Activated CD4-positive, alpha-beta T cell treated with anti-CD3 and anti-CD28 coated beads, Interleukin-2, amount 10 ng/mL, durations not matched to agents 7 days and 5 days (primary cell): ENCODE measurements at regions not wholly inside any gene's neighbourhood (a gene's known extent, or its start where the extent isn't known, plus 50 kb on each side); places are given as distances from the start of the nearest gene placed in this dataset.

Experiments used
- CTCF ChIA-PET: fragments of 350-600 bp; sonication (Branson Sonifier 250); formaldehyde crosslinking; loops from one replicate; lab custom pipeline; 2021; ENCODE audit warnings: antibody characterized with exemption; lab: Charles Lee
- POLR2A ChIA-PET: fragments of 350-600 bp; sonication (Branson Sonifier 250); formaldehyde crosslinking; loops from one replicate; lab custom pipeline; 2021; ENCODE audit warnings: antibody characterized with exemption; lab: Charles Lee
- DNase-seq: peaks from one replicate; pipeline ENCODE4 v3.0.0-alpha.2; 2020
- H3K27ac Mint-ChIP-seq: one replicate; pipeline ENCODE4 v1.8.0; 2021; ENCODE audit warnings: mild to moderate bottlenecking, moderate library complexity, mixed read lengths
- H3K27me3 Mint-ChIP-seq: one replicate; pipeline ENCODE4 v1.8.0; 2021; ENCODE audit warnings: mixed read lengths
- H3K36me3 Mint-ChIP-seq: one replicate; pipeline ENCODE4 v1.8.0; 2021; ENCODE audit warnings: low read depth, mixed read lengths
- H3K4me1 Mint-ChIP-seq: one replicate; pipeline ENCODE4 v1.8.0; 2021; ENCODE audit warnings: mixed read lengths
- H3K4me3 Mint-ChIP-seq: one replicate; pipeline ENCODE4 v1.8.0; 2021; ENCODE audit warnings: mild to moderate bottlenecking, moderate library complexity, mixed read lengths
- H3K9me3 Mint-ChIP-seq: one replicate; pipeline ENCODE4 v1.8.0; 2021; ENCODE audit warnings: mixed read lengths

DNA sequence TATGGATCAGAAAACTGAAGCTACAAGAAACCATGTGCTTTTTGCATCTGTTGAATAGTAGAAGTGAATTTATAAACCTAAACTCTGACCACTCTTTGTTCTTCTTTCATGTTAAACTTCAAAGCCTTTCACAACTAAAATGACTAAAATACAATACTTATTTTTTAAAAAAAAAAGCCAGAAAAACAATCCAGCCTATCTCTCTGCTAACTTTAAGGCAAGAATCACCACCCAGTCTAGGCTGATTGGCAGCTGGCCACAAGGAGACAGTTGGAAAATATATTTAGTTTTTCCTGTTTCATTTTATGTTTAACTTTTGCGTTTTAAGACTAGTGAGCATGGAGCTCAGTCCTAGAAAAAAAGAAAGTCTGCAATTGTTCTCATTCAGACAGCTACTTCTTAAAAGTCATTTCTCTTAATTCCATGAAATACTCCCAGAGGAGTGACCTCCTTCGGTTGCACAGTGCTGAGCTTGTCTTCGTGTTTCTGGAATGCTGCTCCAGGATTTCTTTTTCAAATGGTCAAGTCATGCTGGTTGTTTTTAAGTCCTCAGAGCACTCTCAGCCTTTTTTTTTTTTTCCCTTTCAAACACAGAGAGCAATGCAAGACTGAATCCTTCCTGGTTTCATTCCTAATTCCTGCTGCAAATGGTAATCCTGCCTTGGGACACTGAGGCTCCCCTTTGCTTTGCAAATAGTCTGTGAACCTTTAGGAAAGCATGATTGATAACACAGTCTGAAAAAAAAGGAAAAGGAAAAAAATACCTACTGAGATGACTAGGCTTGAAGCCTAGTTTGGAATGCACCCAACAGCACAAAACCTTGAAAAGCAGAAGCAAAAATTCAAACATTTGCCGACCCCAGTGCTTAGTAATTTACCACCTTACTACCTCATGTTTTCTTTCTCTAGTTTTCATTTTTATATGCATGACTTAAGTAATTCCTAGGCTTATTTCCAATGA is 233.3 kb upstream of the DAAM1 start:
- peaks cover 1% of the 10 kb centered on the region for H3K36me3 Mint-ChIP-seq
- ChIA-PET CTCF (interaction anchor here (0.7 kb wide), 1 partner anchor 738 kb away, joined by 3 read pairs; no protein-coding TSS in a partner anchor), POLR2A (interaction anchor here (0.6 kb wide), 1 partner anchor 10 kb away, joined by 3 read pairs; no protein-coding TSS in a partner anchor)
- peaks cover 23% of the 10 kb centered on the region for H3K27me3 Mint-ChIP-seq
- H3K27ac Mint-ChIP-seq, result no peak overlapping the region
- H3K4me3 Mint-ChIP-seq, result no peak overlapping the region
- H3K4me1 Mint-ChIP-seq, result peaks cover 5% of the 10 kb centered on the region
- H3K9me3 Mint-ChIP-seq, result no peaks in the 10 kb centered on the region
- DNase-seq, result no peak

DNA sequence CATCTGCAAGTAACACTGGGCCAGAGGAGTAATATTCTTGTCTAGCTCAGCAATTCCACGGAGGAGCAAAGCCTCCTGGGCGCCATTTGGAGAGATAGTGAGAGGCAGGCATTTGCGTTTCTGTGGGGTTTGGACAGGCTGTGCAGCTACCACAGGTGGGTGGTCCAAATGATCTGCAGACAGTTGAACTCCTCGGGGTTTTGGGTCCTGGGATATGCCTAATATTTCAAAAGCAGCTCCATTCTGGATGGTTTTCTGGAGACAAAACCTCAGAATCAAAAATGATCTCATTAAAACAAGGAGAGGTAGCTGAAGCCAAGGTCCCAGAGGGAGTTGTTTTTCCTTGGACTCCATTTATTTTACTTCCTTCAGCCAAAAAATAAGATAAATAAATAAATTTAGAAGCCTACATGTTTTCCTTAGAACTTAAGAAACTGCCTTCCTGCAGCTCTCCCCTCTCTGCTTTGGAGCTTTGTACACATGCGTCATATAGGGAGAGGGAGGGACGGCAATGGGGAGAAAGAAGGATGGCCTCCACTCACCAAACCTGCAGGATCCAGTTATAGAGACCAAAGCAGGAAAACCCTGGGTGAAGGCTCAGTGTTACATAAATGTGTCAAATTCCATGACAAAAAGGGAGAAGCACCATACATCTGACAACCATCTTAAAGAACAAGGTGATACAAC is 227.3 kb upstream of the DAAM1 start:
- no peak for DNase-seq
- H3K4me1 Mint-ChIP-seq, result peaks cover 4% of the 10 kb centered on the region
- CTCF ChIA-PET, result no interaction called here

DNA sequence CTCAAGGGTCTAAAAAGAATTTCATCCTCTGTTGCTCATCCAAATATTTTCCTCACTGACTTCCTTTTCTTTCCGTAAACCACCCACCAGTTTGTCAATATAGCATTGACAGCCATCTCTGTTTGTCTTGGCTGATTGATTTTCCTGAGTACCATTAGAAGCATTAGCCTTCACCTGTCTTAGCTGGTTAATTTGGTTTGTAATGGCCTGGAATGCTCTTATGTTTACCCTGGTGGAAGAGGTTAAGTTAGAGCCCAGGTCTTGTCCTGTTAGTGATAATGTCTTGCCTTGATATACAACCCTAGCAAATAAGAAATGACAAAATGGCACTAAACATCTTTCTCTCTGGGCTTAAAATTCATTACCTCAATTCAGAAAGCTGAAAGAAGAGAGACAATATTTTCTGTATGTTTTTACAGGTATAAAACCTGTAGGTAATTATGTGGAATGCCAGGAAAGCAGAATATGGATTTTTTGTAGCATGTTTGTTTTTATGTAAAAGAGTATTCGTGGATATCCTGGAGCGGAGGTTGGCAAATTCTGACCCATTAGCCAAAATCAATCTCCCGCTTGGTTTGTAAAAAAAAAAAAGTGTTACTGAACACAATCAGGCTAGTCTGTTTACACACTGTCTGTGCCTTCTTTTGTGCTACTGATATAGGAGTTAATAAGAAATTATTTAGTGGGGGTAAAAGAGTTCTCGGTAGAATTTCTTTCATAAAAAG is 224.4 kb upstream of the DAAM1 start:
- no peak overlapping the region for H3K27ac Mint-ChIP-seq
- no peaks in the 10 kb centered on the region for H3K4me1 Mint-ChIP-seq
- DNase-seq, result no peak
- POLR2A ChIA-PET, result no interaction called here
- CTCF ChIA-PET, result no interaction called here
- H3K27me3 Mint-ChIP-seq, result no peaks in the 10 kb centered on the region
- H3K4me3 Mint-ChIP-seq, result no peak overlapping the region
- no peaks in the 10 kb centered on the region for H3K9me3 Mint-ChIP-seq
- no peaks in the 10 kb centered on the region for H3K36me3 Mint-ChIP-seq

More for the DNA sequence above, 227.3 kb upstream of the DAAM1 start:
- POLR2A ChIA-PET, result no interaction called here
- Mint-ChIP-seq H3K36me3 (no peaks in the 10 kb centered on the region), H3K9me3 (no peaks in the 10 kb centered on the region), H3K27ac (no peak overlapping the region), H3K27me3 (no peaks in the 10 kb centered on the region), H3K4me3 (no peak overlapping the region)

DNA sequence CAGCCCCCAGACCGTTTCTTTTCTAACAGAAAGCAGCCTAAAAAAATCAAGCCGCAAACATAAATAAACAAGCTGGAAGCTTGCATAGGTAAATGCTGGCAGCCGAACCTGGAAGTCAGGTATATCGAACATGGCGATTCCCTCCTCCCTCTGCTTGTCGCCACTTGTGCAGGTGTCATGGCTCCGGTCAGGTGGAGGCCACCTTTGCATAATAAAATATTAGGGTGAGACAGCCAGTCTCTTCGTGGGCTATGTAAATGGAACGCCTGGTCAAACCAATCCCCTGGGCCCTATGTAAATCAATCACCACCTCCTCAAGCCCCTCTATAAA is 223.9 kb upstream of the DAAM1 start:
- CTCF ChIA-PET, result no interaction called here
- H3K9me3 Mint-ChIP-seq, result no peaks in the 10 kb centered on the region

DNA sequence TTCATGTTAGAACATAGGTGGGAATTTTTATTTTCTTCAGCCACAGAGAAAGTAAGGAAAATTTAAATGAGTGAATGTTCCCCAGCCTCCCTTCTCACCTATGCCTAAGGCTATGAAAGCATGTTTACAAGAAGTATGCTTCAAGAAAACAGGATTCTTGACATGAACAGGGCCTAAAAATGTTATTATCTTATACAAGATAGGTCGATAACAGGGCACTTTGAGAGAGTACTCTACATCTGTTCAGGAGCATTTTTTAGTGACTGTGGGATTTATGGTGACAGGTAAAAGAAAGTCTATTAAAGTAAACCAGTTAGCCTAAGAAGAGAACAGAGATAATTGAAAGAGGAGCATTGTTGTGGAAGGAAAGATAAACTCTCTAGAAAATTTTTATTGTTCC is 222.9 kb upstream of the DAAM1 start:
- H3K9me3 Mint-ChIP-seq, result no peaks in the 10 kb centered on the region
- no peak for DNase-seq
- no peaks in the 10 kb centered on the region for H3K36me3 Mint-ChIP-seq
- no peak overlapping the region for H3K27ac Mint-ChIP-seq
- no peaks in the 10 kb centered on the region for H3K4me1 Mint-ChIP-seq
- CTCF ChIA-PET, result no interaction called here
- no peak overlapping the region for H3K4me3 Mint-ChIP-seq
- POLR2A ChIA-PET, result no interaction called here
- H3K27me3 Mint-ChIP-seq, result no peaks in the 10 kb centered on the region

More for the DNA sequence above, 223.9 kb upstream of the DAAM1 start:
- no peaks in the 10 kb centered on the region for H3K4me1 Mint-ChIP-seq
- no peak overlapping the region for H3K27ac Mint-ChIP-seq
- no peak for DNase-seq
- no peaks in the 10 kb centered on the region for H3K27me3 Mint-ChIP-seq
- no peak overlapping the region for H3K4me3 Mint-ChIP-seq
- H3K36me3 Mint-ChIP-seq, result no peaks in the 10 kb centered on the region
- POLR2A ChIA-PET, result interaction anchor here (0.6 kb wide), 1 partner anchor 9 kb away, joined by 3 read pairs; no protein-coding TSS in a partner anchor

DNA sequence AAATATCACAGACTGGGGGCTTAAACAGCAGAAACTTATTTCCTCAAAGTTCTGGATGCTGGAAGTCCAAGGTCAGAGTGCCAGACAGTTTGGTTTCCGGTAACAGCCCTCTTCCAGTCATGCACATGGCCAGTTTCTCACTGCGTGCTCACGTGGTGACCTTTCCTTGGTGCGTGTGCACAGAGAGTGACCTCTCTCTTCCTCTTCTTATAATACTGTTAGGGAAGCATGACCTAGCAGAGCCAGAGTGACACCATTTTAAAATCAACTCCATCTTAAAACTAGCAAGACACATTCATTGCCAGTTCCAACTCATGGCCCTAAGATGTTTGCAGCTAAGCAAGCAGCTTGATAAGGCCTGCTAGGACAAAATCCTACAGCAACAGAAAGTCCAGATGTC is 221.5 kb upstream of the DAAM1 start:
- CTCF ChIA-PET, result interaction anchor here (0.5 kb wide), 1 partner anchor 38 kb away, joined by 3 read pairs; no protein-coding TSS in a partner anchor
- no peaks in the 10 kb centered on the region for H3K36me3 Mint-ChIP-seq
- POLR2A ChIA-PET, result no interaction called here
- H3K4me3 Mint-ChIP-seq, result no peak overlapping the region
- H3K27me3 Mint-ChIP-seq, result no peaks in the 10 kb centered on the region
- H3K27ac Mint-ChIP-seq, result no peak overlapping the region
- no peak for DNase-seq
- H3K4me1 Mint-ChIP-seq, result no peaks in the 10 kb centered on the region
- no peaks in the 10 kb centered on the region for H3K9me3 Mint-ChIP-seq

DNA sequence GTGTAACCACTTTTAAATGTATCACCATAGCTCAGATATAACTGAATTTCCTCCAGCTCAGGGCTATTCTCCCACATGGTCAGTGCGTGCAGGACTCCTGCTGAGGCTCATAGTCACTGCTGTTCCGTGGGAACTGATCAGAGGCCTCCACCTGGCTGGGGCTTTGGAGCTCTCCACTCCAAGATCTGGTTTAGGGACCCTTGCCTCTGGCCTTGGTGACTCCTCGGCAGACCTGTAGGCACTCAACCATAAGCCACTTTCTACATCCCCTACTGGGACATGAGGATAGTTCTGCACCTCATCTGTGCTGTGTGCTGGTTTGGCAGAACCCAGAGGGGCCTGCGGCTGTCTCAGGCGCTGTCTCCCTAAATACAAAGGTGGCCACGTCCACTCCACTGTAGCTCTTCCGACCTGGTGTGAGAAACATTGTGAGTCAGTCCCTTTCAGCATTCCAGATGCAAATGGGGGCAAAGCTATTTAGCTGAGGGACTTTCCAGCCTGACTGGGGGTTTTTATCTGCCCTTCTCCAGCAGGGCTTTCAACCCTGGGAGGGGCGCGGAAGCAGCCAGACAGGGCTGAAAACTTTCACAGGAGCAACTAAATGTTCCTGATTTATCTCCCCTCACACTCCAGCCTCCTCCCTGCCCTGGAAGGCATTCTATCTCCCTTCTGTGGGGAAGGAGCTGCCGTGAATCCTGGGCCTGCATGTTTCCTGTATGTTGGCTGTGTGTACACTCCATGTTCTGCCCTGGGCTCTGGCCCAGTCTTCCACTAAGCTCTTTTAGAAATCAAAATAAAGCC is 218.3 kb upstream of the DAAM1 start:
- no peaks in the 10 kb centered on the region for H3K27me3 Mint-ChIP-seq
- H3K4me1 Mint-ChIP-seq, result no peaks in the 10 kb centered on the region
- no peaks in the 10 kb centered on the region for H3K9me3 Mint-ChIP-seq
- DNase-seq, result no peak
- ChIA-PET POLR2A (no interaction called here), CTCF (interaction anchor here (1.4 kb wide), 1 partner anchor 11 kb away, joined by 4 read pairs; no protein-coding TSS in a partner anchor)
- no peaks in the 10 kb centered on the region for H3K36me3 Mint-ChIP-seq
- H3K27ac Mint-ChIP-seq, result no peak overlapping the region
- H3K4me3 Mint-ChIP-seq, result no peak overlapping the region

DNA sequence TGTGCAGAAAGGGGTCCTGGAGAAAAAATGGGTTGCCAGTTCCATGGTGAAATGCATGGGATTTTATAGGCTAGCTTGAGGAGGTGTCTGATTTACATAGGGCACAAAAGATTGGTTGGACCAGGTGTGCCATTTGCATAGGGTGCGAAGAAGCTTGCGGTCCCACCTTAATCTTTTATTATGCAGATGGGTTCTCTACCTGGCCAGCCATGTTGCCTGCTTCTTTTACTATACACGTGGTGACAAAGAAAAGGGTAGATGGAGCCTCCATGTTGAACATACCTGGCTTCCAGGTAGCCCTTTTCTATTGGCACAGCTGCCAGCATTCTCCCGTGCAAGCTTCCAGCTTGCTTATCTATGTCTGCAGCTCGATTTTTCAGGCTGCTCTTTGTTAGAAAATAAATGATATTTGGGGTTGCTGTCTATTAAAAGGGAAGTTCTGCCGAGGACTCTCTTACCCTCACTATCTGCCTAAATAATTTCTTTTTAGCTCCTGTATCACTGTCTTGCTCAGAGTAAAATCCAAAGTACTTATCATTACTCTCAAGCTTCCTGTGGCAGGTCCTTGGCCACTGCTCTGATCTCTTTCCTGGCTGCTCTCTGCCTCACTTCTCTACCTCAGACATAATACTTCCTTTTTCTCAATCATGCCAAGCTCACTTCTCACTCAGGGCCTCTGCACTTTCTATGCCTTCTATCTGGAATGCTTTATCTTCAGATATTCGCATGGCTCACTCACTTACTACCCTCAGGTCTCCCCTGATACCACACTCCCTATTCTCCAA is 216.0 kb upstream of the DAAM1 start:
- Mint-ChIP-seq H3K9me3 (no peaks in the 10 kb centered on the region), H3K4me3 (no peak overlapping the region), H3K36me3 (no peaks in the 10 kb centered on the region), H3K27me3 (no peaks in the 10 kb centered on the region), H3K4me1 (no peaks in the 10 kb centered on the region), H3K27ac (no peak overlapping the region)
- CTCF ChIA-PET, result no interaction called here
- DNase-seq, result no peak
- POLR2A ChIA-PET, result no interaction called here

DNA sequence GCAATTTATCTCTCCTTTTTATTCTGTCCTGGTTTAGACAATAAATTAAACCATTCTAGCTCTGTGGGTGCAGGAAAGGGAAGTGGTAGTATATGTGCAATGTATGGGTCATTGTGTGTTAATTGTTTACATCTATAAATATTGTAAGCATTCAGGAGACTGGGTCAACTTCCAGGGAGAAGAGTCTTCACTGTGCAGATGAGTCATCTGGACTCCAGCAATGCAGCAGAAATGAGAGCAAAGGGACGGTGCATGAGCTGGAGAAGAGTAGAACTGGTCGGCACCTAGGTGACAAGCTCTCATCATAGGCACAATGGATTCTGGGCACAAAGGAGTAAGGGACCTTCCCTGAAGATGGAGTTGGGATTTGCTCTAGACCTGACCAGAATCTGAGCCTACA is 211.1 kb upstream of the DAAM1 start:
- Mint-ChIP-seq H3K36me3 (no peaks in the 10 kb centered on the region), H3K27me3 (no peaks in the 10 kb centered on the region), H3K4me1 (no peaks in the 10 kb centered on the region), H3K27ac (no peak overlapping the region), H3K9me3 (no peaks in the 10 kb centered on the region), H3K4me3 (no peak overlapping the region)
- CTCF ChIA-PET, result no interaction called here
- DNase-seq, result no peak
- POLR2A ChIA-PET, result no interaction called here

DNA sequence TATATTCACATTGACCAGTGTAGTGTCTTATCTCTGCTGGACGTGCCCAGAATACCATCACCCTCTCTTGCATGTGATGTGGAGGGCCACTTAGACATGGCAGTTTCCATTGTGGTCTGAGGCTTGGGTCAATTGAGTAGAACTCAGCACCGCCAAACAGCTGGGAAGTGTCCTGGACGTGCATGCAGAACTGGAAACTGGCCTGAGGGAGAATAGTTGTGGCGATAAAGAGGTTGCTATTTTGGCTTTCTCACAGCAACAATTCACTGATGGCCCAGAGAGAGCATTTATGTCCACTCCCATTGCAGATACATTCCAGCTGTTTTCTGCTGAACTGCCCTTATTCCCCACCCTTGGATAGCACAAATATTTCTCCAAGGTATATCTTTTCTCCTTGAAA is 210.1 kb upstream of the DAAM1 start:
- no peak for DNase-seq
- ChIA-PET CTCF (no interaction called here), POLR2A (no interaction called here)
- H3K9me3 Mint-ChIP-seq, result no peaks in the 10 kb centered on the region
- no peak overlapping the region for H3K4me3 Mint-ChIP-seq
- no peak overlapping the region for H3K27ac Mint-ChIP-seq
- no peaks in the 10 kb centered on the region for H3K27me3 Mint-ChIP-seq
- H3K36me3 Mint-ChIP-seq, result no peaks in the 10 kb centered on the region
- no peaks in the 10 kb centered on the region for H3K4me1 Mint-ChIP-seq

DNA sequence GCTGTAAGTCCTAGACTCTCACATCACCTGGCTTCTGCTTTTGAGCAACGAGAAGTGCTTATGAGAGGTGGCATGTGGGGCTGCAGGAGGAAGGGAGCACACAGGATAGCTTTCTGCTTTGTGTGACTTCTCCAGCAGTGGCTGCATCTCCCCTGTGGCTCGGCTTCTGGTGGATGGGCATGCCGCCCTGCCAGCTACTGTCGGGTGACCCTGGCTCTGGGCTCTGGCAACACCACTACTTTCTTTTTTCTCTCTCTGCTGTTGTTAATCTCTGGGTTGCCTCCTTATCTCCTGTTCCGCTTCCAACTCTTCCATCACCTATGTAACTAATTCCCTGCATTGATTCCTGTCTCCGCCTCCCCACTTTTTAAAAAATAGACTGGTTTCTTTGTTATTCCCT is 209.1 kb upstream of the DAAM1 start:
- Mint-ChIP-seq H3K27ac (no peak overlapping the region), H3K9me3 (no peaks in the 10 kb centered on the region), H3K4me3 (no peak overlapping the region), H3K27me3 (no peaks in the 10 kb centered on the region), H3K4me1 (no peaks in the 10 kb centered on the region), H3K36me3 (no peaks in the 10 kb centered on the region)
- ChIA-PET POLR2A (no interaction called here), CTCF (no interaction called here)
- no peak for DNase-seq

DNA sequence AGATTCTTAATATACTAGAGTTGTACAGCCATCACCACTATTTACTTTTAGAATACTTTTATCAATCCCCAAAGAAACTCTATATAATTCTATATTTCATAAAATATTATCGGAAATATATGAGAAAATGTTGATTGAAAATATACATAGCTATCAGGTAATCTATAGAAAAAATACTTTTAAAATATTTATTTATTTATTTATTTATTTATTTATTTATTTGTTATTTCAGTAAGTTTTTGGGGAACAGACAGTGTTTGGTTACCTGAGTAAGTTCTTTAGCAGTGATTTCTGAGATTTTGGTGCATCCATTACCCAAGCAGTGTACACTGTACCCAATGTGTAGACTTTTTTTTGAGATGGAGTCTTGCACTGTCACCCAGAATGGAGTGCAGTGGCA is 206.6 kb upstream of the DAAM1 start:
- Mint-ChIP-seq H3K27me3 (peaks cover 1% of the 10 kb centered on the region), H3K36me3 (no peaks in the 10 kb centered on the region), H3K4me3 (no peak overlapping the region), H3K27ac (no peak overlapping the region), H3K4me1 (no peaks in the 10 kb centered on the region), H3K9me3 (no peaks in the 10 kb centered on the region)
- CTCF ChIA-PET, result no interaction called here
- POLR2A ChIA-PET, result no interaction called here
- no peak for DNase-seq
